ENCODE measurements at regions not wholly inside any gene's neighbourhood (a gene's known extent, or its start where the extent isn't known, plus 50 kb on each side); places are given as distances from the start of the nearest gene placed in this dataset.

- TF ChIP-seq REST (IDR thresholded peaks at IDR 0.05; ENCODE audit: low read depth, low read length) (no peak), TEAD4 (IDR thresholded peaks at IDR 0.05; ENCODE audit: borderline replicate concordance, insufficient read depth) (no peak)
These were observed 478.7 kb upstream of the CNTNAP5 start (continued) for GRCh38 chr2:123546353-123546752.

GRCh38 chr2:123563515-123563914 lies 461.6 kb upstream of the CNTNAP5 start:
- H3K9me2 ChIP-seq = no peaks in the 10 kb centered on the region
- no peak for DNase-seq
- no peaks in the 10 kb centered on the region; the same call in 1 of the 2 replicates for H3K9me3 ChIP-seq
- H3K79me2 ChIP-seq (ENCODE audit: insufficient read depth) = no peaks in the 10 kb centered on the region
- POLR2A ChIA-PET = no interaction called here
- TF ChIP-seq NFIC (IDR thresholded peaks at IDR 0.05; ENCODE audit: borderline replicate concordance) = no peak
- no peak for TF ChIP-seq FOXM1 (IDR thresholded peaks at IDR 0.05; ENCODE audit: low read depth)
- no peak for TF ChIP-seq EP300 (IDR thresholded peaks at IDR 0.05; ENCODE audit: borderline replicate concordance in 1 of 2, low read depth in 1 of 2, low read length in 1 of 2)
- no peak for TF ChIP-seq RAD21 (IDR thresholded peaks at IDR 0.05; ENCODE audit: low read length)
- TF ChIP-seq TEAD4 (IDR thresholded peaks at IDR 0.05; ENCODE audit: borderline replicate concordance, insufficient read depth) = no peak
- TF ChIP-seq MEF2A (IDR thresholded peaks at IDR 0.05; ENCODE audit: borderline replicate concordance, low read depth) = no peak
- no peak for TF ChIP-seq CTCF (IDR thresholded peaks at IDR 0.05)
- no peak for TF ChIP-seq USF1 (IDR thresholded peaks at IDR 0.05; ENCODE audit: borderline replicate concordance, low read depth)
- TF ChIP-seq REST (IDR thresholded peaks at IDR 0.05; ENCODE audit: low read depth, low read length) = no peak
- no peak for TF ChIP-seq TCF12 (IDR thresholded peaks at IDR 0.05)
- TF ChIP-seq USF2 (IDR thresholded peaks at IDR 0.05; ENCODE audit: borderline replicate concordance, low read depth, low read length) = no peak
- TF ChIP-seq YY1 (IDR thresholded peaks at IDR 0.05; ENCODE audit: low read depth) = no peak
- no peak for TF ChIP-seq TAF1 (IDR thresholded peaks at IDR 0.05; ENCODE audit: borderline replicate concordance, low read depth, low read length)
- no peak overlapping the region for H3K9ac ChIP-seq
- H3K27me3 ChIP-seq (ENCODE audit: insufficient read depth) = no peaks in the 10 kb centered on the region
- H3F3A ChIP-seq (replicated peaks; ENCODE audit: insufficient read depth) = no peaks in the 10 kb centered on the region
- no peak overlapping the region for H3K4me3 ChIP-seq (ENCODE audit: low read depth in 2 of 2, low read length in 1 of 2)
- H3K27ac ChIP-seq (ENCODE audit: low read depth in 2 of 2, low read length in 1 of 2) = no peak overlapping the region
- H2AFZ ChIP-seq (ENCODE audit: low read depth) = no peak overlapping the region
- H3K36me3 ChIP-seq (replicated peaks in 1 of 2; ENCODE audit: control insufficient read depth in 1 of 2, insufficient read depth in 2 of 2, low read length in 1 of 2) = no peaks in the 10 kb centered on the region
- H4K20me1 ChIP-seq (ENCODE audit: insufficient read depth) = no peaks in the 10 kb centered on the region
- 6% methylated on average over 2 of the region's 2 CpGs for WGBS (ENCODE audit: low lambda C conversion rate)
- CTCF ChIA-PET = no interaction called here
- no peak overlapping the region for H3K4me2 ChIP-seq
- H3K4me1 ChIP-seq (ENCODE audit: control insufficient read depth in 1 of 2, insufficient read depth in 2 of 2, low read depth in 1 of 2, low read length in 1 of 2) = no peaks in the 10 kb centered on the region

Measured in SK-N-SH (cell line).